ENCODE measurements at regions not wholly inside any gene's neighbourhood (a gene's known extent, or its start where the extent isn't known, plus 50 kb on each side); places are given as distances from the start of the nearest gene placed in this dataset.

- Histone ChIP-seq H3K4me3 (ENCODE audit: low read length) (no peak overlapping the region), H3K36me3 (ENCODE audit: insufficient read depth, low read length) (no peaks in the 10 kb centered on the region), H3K9me2 (ENCODE audit: insufficient read depth, low read length) (no peaks in the 10 kb centered on the region), H4K20me1 (ENCODE audit: insufficient read depth) (no peaks in the 10 kb centered on the region), H2AFZ (ENCODE audit: low read depth, low read length) (no peak overlapping the region), H3K27me3 (ENCODE audit: insufficient read depth, low read depth, low read length) (no peaks in the 10 kb centered on the region), H3K27ac (ENCODE audit: low read length) (no peak overlapping the region), H3K9ac (ENCODE audit: low read length) (no peak overlapping the region), H3K9me3 (ENCODE audit: low read length) (no peaks in the 10 kb centered on the region), H3K4me2 (ENCODE audit: low read length) (no peak overlapping the region), H3K79me2 (replicated peaks; ENCODE audit: insufficient read depth, low read length) (no peaks in the 10 kb centered on the region), H3F3A (ENCODE audit: insufficient read depth, low read length, poor library complexity, severe bottlenecking) (no peaks in the 10 kb centered on the region)
- no peak for TF ChIP-seq POLR2AphosphoS5 (IDR thresholded peaks at IDR 0.05)
- TF ChIP-seq EZH2 (IDR thresholded peaks at IDR 0.05; ENCODE audit: borderline replicate concordance, insufficient read depth, low read length, poor library complexity, severe bottlenecking) = no peak
- TF ChIP-seq MXI1 (conservative IDR thresholded peaks at IDR 0.05; ENCODE audit: poor library complexity, severe bottlenecking) = no peak
- no peak for TF ChIP-seq RAD21 (conservative IDR thresholded peaks at IDR 0.05)
- TF ChIP-seq REST (IDR thresholded peaks at IDR 0.05; ENCODE audit: borderline replicate concordance) = no peak
- no peak for TF ChIP-seq CTCF (IDR thresholded peaks at IDR 0.05; ENCODE audit: poor library complexity, severe bottlenecking)
These were observed 1294.0 kb downstream of the AACS start for GRCh38 chr12:126359216-126359615.

GRCh38 chr12:126361804-126362203 is 1296.6 kb downstream of the AACS start:
- H3F3A ChIP-seq (ENCODE audit: insufficient read depth, low read length, poor library complexity, severe bottlenecking) = no peaks in the 10 kb centered on the region
- H3K4me3 ChIP-seq (ENCODE audit: low read length) = no peak overlapping the region
- H3K27ac ChIP-seq (ENCODE audit: low read length) = no peak overlapping the region
- no peak overlapping the region for H2AFZ ChIP-seq (ENCODE audit: low read depth, low read length)
- H3K27me3 ChIP-seq (ENCODE audit: insufficient read depth, low read depth, low read length) = no peaks in the 10 kb centered on the region
- H4K20me1 ChIP-seq (ENCODE audit: insufficient read depth) = no peaks in the 10 kb centered on the region
- no peak overlapping the region for H3K4me2 ChIP-seq (ENCODE audit: low read length)
- H3K79me2 ChIP-seq (replicated peaks; ENCODE audit: insufficient read depth, low read length) = no peaks in the 10 kb centered on the region
- H3K9me2 ChIP-seq (ENCODE audit: insufficient read depth, low read length) = no peaks in the 10 kb centered on the region
- no peak overlapping the region for H3K9ac ChIP-seq (ENCODE audit: low read length)
- H3K36me3 ChIP-seq (ENCODE audit: insufficient read depth, low read length) = no peaks in the 10 kb centered on the region
- TF ChIP-seq POLR2AphosphoS5 (IDR thresholded peaks at IDR 0.05) = no peak
- TF ChIP-seq EZH2 (IDR thresholded peaks at IDR 0.05; ENCODE audit: borderline replicate concordance, insufficient read depth, low read length, poor library complexity, severe bottlenecking) = no peak
- TF ChIP-seq MXI1 (conservative IDR thresholded peaks at IDR 0.05; ENCODE audit: poor library complexity, severe bottlenecking) = no peak
- no peak for TF ChIP-seq EP300 (conservative IDR thresholded peaks at IDR 0.05; ENCODE audit: poor library complexity, severe bottlenecking)
- TF ChIP-seq CTCF (IDR thresholded peaks at IDR 0.05; ENCODE audit: poor library complexity, severe bottlenecking) = no peak
- no peak for TF ChIP-seq REST (IDR thresholded peaks at IDR 0.05; ENCODE audit: borderline replicate concordance)
- TF ChIP-seq SMC3 (conservative IDR thresholded peaks at IDR 0.05; ENCODE audit: poor library complexity) = no peak
- no peak for TF ChIP-seq RAD21 (conservative IDR thresholded peaks at IDR 0.05)
- no peak for TF ChIP-seq TAF1 (IDR thresholded peaks at IDR 0.05; ENCODE audit: low read depth)
- no peaks in the 10 kb centered on the region for H3K9me3 ChIP-seq (ENCODE audit: low read length)
